Astrocyte (in vitro differentiated cells and primary cell): ENCODE measurements at regions not wholly inside any gene's neighbourhood (a gene's known extent, or its start where the extent isn't known, plus 50 kb on each side); places are given as distances from the start of the nearest gene placed in this dataset.

Experiments
- DNase-seq: peaks from one replicate; pipeline ENCODE4 v3.0.0-alpha.2; 2010; ENCODE audit warnings: low read depth
- FAIRE-seq: peaks from 2 replicates; lab custom pipeline; 2011; peaks lifted over from hg19 to GRCh38; lab: Jason Lieb, UNC
- H2AFZ ChIP-seq: 2 replicates; pipeline ENCODE4 v1.6.0; 2012; ENCODE audit warnings: low read depth, low read length, inconsistent platforms
- H3K27ac ChIP-seq: 2 replicates; pipeline ENCODE4 v1.5.1; 2011; ENCODE audit warnings: low read depth, low read length, inconsistent platforms
- H3K27me3 ChIP-seq: 2 replicates; pipeline ENCODE4 v1.6.0; 2011; ENCODE audit warnings: low read length, inconsistent platforms; ENCODE audit not compliant: insufficient read depth
- H3K36me3 ChIP-seq: 2 replicates; pipeline ENCODE4 v1.5.1; 2011; ENCODE audit warnings: low read length, inconsistent platforms; ENCODE audit not compliant: insufficient read depth
- H3K4me1 ChIP-seq: 2 replicates; pipeline ENCODE4 v1.5.1; 2011; ENCODE audit warnings: low read length, inconsistent platforms; ENCODE audit not compliant: insufficient read depth
- H3K4me2 ChIP-seq: 2 replicates; pipeline ENCODE4 v1.6.0; 2012; ENCODE audit warnings: low read length, inconsistent platforms
- H3K4me3 ChIP-seq: 2 replicates; pipeline ENCODE4 v1.5.1; 2011; ENCODE audit warnings: low read depth, mild to moderate bottlenecking, low read length, inconsistent platforms; ENCODE audit not compliant: insufficient read depth
- H3K79me2 ChIP-seq: 2 replicates; pipeline ENCODE4 v1.6.0; 2012; ENCODE audit warnings: mild to moderate bottlenecking, low read length, inconsistent platforms; ENCODE audit not compliant: insufficient read depth
- H3K9ac ChIP-seq: 2 replicates; pipeline ENCODE4 v1.6.0; 2012; ENCODE audit warnings: mild to moderate bottlenecking, low read length, inconsistent platforms
- H3K9me3 ChIP-seq: 2 replicates; pipeline ENCODE4 v1.5.1; 2012; ENCODE audit warnings: low read depth, mild to moderate bottlenecking, low read length, inconsistent platforms; ENCODE audit not compliant: insufficient read depth
- H4K20me1 ChIP-seq: 2 replicates; pipeline ENCODE4 v1.6.0; 2012; ENCODE audit warnings: low read length, inconsistent platforms; ENCODE audit not compliant: insufficient read depth
- H3K27ac Mint-ChIP-seq: one replicate; pipeline ENCODE4 v1.8.0; 2021; ENCODE audit warnings: mild to moderate bottlenecking, mixed read lengths; ENCODE audit not compliant: unreplicated experiment
- H3K27me3 Mint-ChIP-seq: one replicate; pipeline ENCODE4 v1.8.0; 2021; ENCODE audit warnings: low read depth, mixed read lengths; ENCODE audit not compliant: unreplicated experiment
- H3K36me3 Mint-ChIP-seq: one replicate; pipeline ENCODE4 v1.8.0; 2021; ENCODE audit warnings: low read depth, mixed read lengths; ENCODE audit not compliant: unreplicated experiment
- H3K4me1 Mint-ChIP-seq: one replicate; pipeline ENCODE4 v1.8.0; 2021; ENCODE audit warnings: low read depth, mixed read lengths; ENCODE audit not compliant: unreplicated experiment
- H3K4me3 Mint-ChIP-seq: one replicate; pipeline ENCODE4 v1.8.0; 2021; ENCODE audit warnings: mild to moderate bottlenecking, moderate library complexity, mixed read lengths; ENCODE audit not compliant: unreplicated experiment
- H3K9me3 Mint-ChIP-seq: one replicate; pipeline ENCODE4 v1.8.0; 2021; ENCODE audit warnings: mild to moderate bottlenecking, mixed read lengths; ENCODE audit not compliant: unreplicated experiment
- EZH2 ChIP-seq: IDR thresholded peaks from 2 replicates; pipeline ENCODE4 v1.6.1; 2012; ENCODE audit warnings: mild to moderate bottlenecking, low read length, inconsistent platforms; ENCODE audit not compliant: insufficient read depth
- TF ChIP-seq, protein P1 (sequence below): IDR thresholded peaks from 2 replicates; pipeline ENCODE4 v1.5.1; 2011; ENCODE audit warnings: low read depth, mild to moderate bottlenecking, inconsistent platforms, low read length, moderate library complexity; ENCODE audit not compliant: insufficient read depth

DNA sequence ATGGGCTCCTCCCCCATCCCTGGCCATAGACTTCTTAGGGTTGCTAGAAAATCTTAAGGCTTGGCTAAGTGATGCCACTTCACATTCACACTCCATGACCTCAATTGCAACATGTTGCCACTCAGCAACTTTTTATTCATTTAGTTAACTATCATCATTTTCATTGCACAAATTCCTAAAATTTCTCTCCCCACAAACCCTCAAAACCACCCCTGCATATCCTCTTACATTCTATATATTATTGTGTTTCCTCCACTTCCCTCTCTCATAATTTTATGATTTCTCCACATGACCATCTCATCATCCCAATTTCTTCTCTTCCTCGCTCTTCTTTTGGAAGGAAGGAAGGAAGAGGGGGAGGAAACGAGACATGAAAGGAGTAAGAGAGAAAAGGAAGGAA is 436.0 kb downstream of the HACE1 start:
- TF ChIP-seq EZH2: no peak
- TF ChIP-seq, protein P1, sequence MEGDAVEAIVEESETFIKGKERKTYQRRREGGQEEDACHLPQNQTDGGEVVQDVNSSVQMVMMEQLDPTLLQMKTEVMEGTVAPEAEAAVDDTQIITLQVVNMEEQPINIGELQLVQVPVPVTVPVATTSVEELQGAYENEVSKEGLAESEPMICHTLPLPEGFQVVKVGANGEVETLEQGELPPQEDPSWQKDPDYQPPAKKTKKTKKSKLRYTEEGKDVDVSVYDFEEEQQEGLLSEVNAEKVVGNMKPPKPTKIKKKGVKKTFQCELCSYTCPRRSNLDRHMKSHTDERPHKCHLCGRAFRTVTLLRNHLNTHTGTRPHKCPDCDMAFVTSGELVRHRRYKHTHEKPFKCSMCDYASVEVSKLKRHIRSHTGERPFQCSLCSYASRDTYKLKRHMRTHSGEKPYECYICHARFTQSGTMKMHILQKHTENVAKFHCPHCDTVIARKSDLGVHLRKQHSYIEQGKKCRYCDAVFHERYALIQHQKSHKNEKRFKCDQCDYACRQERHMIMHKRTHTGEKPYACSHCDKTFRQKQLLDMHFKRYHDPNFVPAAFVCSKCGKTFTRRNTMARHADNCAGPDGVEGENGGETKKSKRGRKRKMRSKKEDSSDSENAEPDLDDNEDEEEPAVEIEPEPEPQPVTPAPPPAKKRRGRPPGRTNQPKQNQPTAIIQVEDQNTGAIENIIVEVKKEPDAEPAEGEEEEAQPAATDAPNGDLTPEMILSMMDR: no peak
- no peak overlapping the region for H3K27ac Mint-ChIP-seq
- no peak for DNase-seq
- Histone ChIP-seq H3K27ac (no peak overlapping the region), H3K4me3 (no peak overlapping the region), H3K4me1 (no peaks in the 10 kb centered on the region), H4K20me1 (no peaks in the 10 kb centered on the region), H3K9me3 (no peaks in the 10 kb centered on the region), H3K79me2 (no peaks in the 10 kb centered on the region), H3K27me3 (no peaks in the 10 kb centered on the region), H2AFZ (no peak overlapping the region), H3K9ac (no peak overlapping the region), H3K36me3 (no peaks in the 10 kb centered on the region), H3K4me2 (no peak overlapping the region)
- no peak for FAIRE-seq
- H3K4me3 Mint-ChIP-seq: no peak overlapping the region
- no peaks in the 10 kb centered on the region for H3K36me3 Mint-ChIP-seq
- H3K27me3 Mint-ChIP-seq: no peaks in the 10 kb centered on the region
- peaks cover 1% of the 10 kb centered on the region for H3K9me3 Mint-ChIP-seq
- no peaks in the 10 kb centered on the region for H3K4me1 Mint-ChIP-seq

DNA sequence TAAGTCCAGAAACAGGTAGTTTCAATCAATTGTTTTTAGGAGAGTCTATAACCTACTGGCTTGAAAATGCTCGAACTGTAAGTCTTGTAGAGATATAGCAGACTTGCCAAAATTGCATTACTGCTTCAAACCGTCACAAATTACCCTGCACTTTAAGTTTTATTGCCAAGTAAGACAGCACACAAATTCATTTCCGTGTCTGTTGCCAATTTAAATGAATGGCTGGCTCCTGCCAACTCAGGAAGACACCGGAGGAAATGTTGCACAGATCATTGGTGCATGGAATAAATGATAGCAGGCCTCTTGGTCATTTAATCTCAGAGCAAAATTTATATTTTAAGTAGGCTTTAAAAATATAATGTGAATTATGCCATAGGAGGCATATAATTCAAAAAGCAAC is 438.1 kb downstream of the HACE1 start:
- Histone ChIP-seq H3K27ac (no peak overlapping the region), H3K79me2 (no peaks in the 10 kb centered on the region)
- peaks cover 1% of the 10 kb centered on the region for H3K9me3 Mint-ChIP-seq

DNA sequence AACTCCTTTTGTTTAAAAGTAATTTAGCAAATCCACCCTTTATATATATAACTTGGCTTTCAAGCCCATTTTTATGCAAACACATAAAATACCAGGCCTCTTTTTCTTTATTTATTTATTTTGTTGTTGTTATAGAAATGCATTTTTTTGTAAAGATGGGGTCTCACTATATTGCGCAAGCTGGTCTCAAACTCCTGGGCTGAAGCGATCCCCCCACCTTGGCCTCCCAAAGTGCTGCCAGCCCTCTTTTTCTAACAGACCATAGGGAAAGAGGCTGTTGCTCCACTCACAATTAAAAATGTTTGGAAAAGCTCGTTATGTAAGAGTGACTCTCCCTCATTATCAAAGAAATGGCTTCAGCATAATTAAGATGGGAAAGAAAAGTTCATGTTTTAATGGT is 440.9 kb downstream of the HACE1 start:
- Histone ChIP-seq H2AFZ (no peak overlapping the region), H3K9ac (no peak overlapping the region), H3K4me2 (no peak overlapping the region), H3K27ac (no peak overlapping the region), H3K27me3 (no peaks in the 10 kb centered on the region), H3K79me2 (no peaks in the 10 kb centered on the region), H3K9me3 (no peaks in the 10 kb centered on the region), H3K36me3 (no peaks in the 10 kb centered on the region), H3K4me1 (no peaks in the 10 kb centered on the region), H4K20me1 (no peaks in the 10 kb centered on the region), H3K4me3 (no peak overlapping the region)
- no peak for DNase-seq
- TF ChIP-seq EZH2: no peak
- TF ChIP-seq, protein P1: no peak
- no peak for FAIRE-seq
- H3K27ac Mint-ChIP-seq: no peak overlapping the region
- no peaks in the 10 kb centered on the region for H3K4me1 Mint-ChIP-seq
- H3K9me3 Mint-ChIP-seq: peaks cover 1% of the 10 kb centered on the region
- H3K27me3 Mint-ChIP-seq: no peaks in the 10 kb centered on the region
- no peak overlapping the region for H3K4me3 Mint-ChIP-seq
- no peaks in the 10 kb centered on the region for H3K36me3 Mint-ChIP-seq

More for the DNA sequence above, 438.1 kb downstream of the HACE1 start:
- TF ChIP-seq, protein P1: no peak
- TF ChIP-seq EZH2: no peak
- H3K9ac ChIP-seq: no peak overlapping the region
- H3K4me1 ChIP-seq: no peaks in the 10 kb centered on the region
- no peaks in the 10 kb centered on the region for H3K36me3 ChIP-seq
- Mint-ChIP-seq H3K4me1 (no peaks in the 10 kb centered on the region), H3K27me3 (no peaks in the 10 kb centered on the region), H3K4me3 (no peak overlapping the region), H3K36me3 (no peaks in the 10 kb centered on the region), H3K27ac (no peak overlapping the region)
- FAIRE-seq: no peak
- H2AFZ ChIP-seq: no peak overlapping the region
- DNase-seq: no peak
- H4K20me1 ChIP-seq: no peaks in the 10 kb centered on the region
- H3K27me3 ChIP-seq: no peaks in the 10 kb centered on the region
- no peak overlapping the region for H3K4me2 ChIP-seq
- no peaks in the 10 kb centered on the region for H3K9me3 ChIP-seq
- no peak overlapping the region for H3K4me3 ChIP-seq
